GM12878 (cell line): ENCODE measurements at regions not wholly inside any gene's neighbourhood (a gene's known extent, or its start where the extent isn't known, plus 50 kb on each side); places are given as distances from the start of the nearest gene placed in this dataset.

Experiments used
- ATAC-seq: fragments of 200-7000 bp; cut with Tn5 transposase; 3 replicates; pipeline ENCODE4 v1.9.1; 2020; ENCODE audit warnings: mild to moderate bottlenecking, moderate library complexity
- BruUV-seq: library from RNA; stranded (reverse); fragments of 400-500 nt; replicated peaks from 2 replicates; lab custom pipeline; 2021; lab: Mats Ljungman, UMichigan
- CTCF ChIA-PET: fragments of 300-600 bp; sonication (Branson Sonifier 250); formaldehyde crosslinking; extraction: SDS; loops from one replicate; lab custom pipeline; 2021; ENCODE audit warnings: inconsistent platforms; lab: Yijun Ruan, JAX
- POLR2A ChIA-PET: fragments of 350-600 bp; formaldehyde crosslinking; extraction: SDS; loops from one replicate; lab custom pipeline; 2021; ENCODE audit warnings: inconsistent platforms; lab: Charles Lee
- RAD21 ChIA-PET: fragments of 300-600 bp; sonication (Branson Sonifier 250); formaldehyde crosslinking; loops from one replicate; lab custom pipeline; 2023; ENCODE audit warnings: antibody characterized with exemption; ENCODE audit not compliant: unreplicated experiment; lab: Charles Lee
- SMC1A ChIA-PET: fragments of 300-600 bp; sonication (Branson Sonifier 250); formaldehyde crosslinking; loops from one replicate; lab custom pipeline; 2023; ENCODE audit not compliant: unreplicated experiment, uncharacterized antibody; lab: Charles Lee
- DNase-seq: peaks from one replicate; pipeline ENCODE4 v3.0.0-alpha.2; 2011; ENCODE audit warnings: low read depth, low spot score
- FAIRE-seq: peaks from 3 replicates; lab custom pipeline; 2011; peaks lifted over from hg19 to GRCh38; lab: Jason Lieb, UNC
- H2AFZ ChIP-seq: 2 replicates; pipeline ENCODE4 v1.6.0; 2011; ENCODE audit warnings: low read depth, low read length, control low read depth; ENCODE audit not compliant: control insufficient read depth
- H3K27ac ChIP-seq: 2 replicates; pipeline ENCODE4 v1.5.1; 2011; ENCODE audit warnings: control low read depth; ENCODE audit not compliant: control insufficient read depth, insufficient read depth
- H3K27me3 ChIP-seq, 2 experiments: replicated peaks in 1 of 2; 2 replicates each; pipeline versions ENCODE4 v1.6.0 to v1.6.1; 2011; ENCODE audit warnings: low read length in 1 of 2; ENCODE audit not compliant: control insufficient read depth in 2 of 2, insufficient read depth in 2 of 2
- H3K36me3 ChIP-seq, 2 experiments: 2 replicates each; pipeline ENCODE4 v1.5.1; 2011; ENCODE audit warnings: low read length in 1 of 2; ENCODE audit not compliant: control insufficient read depth in 2 of 2, insufficient read depth in 2 of 2
- H3K4me1 ChIP-seq: 2 replicates; pipeline ENCODE4 v1.6.1; 2011; ENCODE audit warnings: mild to moderate bottlenecking, low read length, moderate library complexity, mixed read lengths; ENCODE audit not compliant: control insufficient read depth, insufficient read depth
- H3K4me2 ChIP-seq: 2 replicates; pipeline ENCODE4 v1.6.0; 2011; ENCODE audit warnings: control low read depth; ENCODE audit not compliant: control insufficient read depth, insufficient read depth
- H3K4me3 ChIP-seq: fragments of 200-600 bp; sonication (generic); 2 replicates; pipeline ENCODE4 v1.5.1; 2016
- H3K79me2 ChIP-seq: 2 replicates; pipeline ENCODE4 v1.6.0; 2011; ENCODE audit warnings: low read length; ENCODE audit not compliant: control insufficient read depth, insufficient read depth
- H3K9ac ChIP-seq: 2 replicates; pipeline ENCODE4 v1.8.0; 2011; ENCODE audit warnings: low read length, control low read depth, mixed read lengths; ENCODE audit not compliant: control insufficient read depth, insufficient read depth
- H3K9me3 ChIP-seq: replicated peaks from 3 replicates; pipeline ENCODE4 v1.5.1; 2011; ENCODE audit warnings: mild to moderate bottlenecking, low read length; ENCODE audit not compliant: control insufficient read depth, insufficient read depth
- H4K20me1 ChIP-seq: 2 replicates; pipeline ENCODE4 v1.6.0; 2011; ENCODE audit not compliant: control insufficient read depth, insufficient read depth
- E2F8 ChIP-seq: fragments of 450-650 bp; IDR thresholded peaks from 2 replicates; pipeline ENCODE4 v1.6.1; 2018; ENCODE audit warnings: mild to moderate bottlenecking, low read depth, moderate library complexity; ENCODE audit not compliant: partially characterized antibody
- EP300 ChIP-seq, 2 experiments: fragments of 150-350 bp in 1 of 2; IDR thresholded peaks; 2 replicates each; pipeline ENCODE4 v1.6.1; 2011 to 2012; ENCODE audit warnings: low read depth in 2 of 2, low read length in 2 of 2, borderline replicate concordance in 1 of 2, improper control_type of control experiment in 1 of 2, inconsistent platforms in 1 of 2; ENCODE audit not compliant: control insufficient read depth in 1 of 2
- HSF1 ChIP-seq: fragments of 150-350 bp; IDR thresholded peaks from 2 replicates; pipeline ENCODE4 v1.6.1; 2014; ENCODE audit warnings: mild to moderate bottlenecking, low read depth, low read length
- IRF5 ChIP-seq: fragments of 450-650 bp; IDR thresholded peaks from 2 replicates; pipeline ENCODE4 v1.6.1; 2017; ENCODE audit warnings: borderline replicate concordance
- POU2F2 ChIP-seq: IDR thresholded peaks from 3 replicates; pipeline ENCODE4 v1.6.1; 2011; ENCODE audit warnings: low read depth, mild to moderate bottlenecking, low read length, borderline replicate concordance
- RELB ChIP-seq: fragments of 450-650 bp; IDR thresholded peaks from 2 replicates; pipeline ENCODE4 v1.6.1; 2017; ENCODE audit warnings: low read depth, mild to moderate bottlenecking, moderate library complexity
- SRF ChIP-seq, 2 experiments: IDR thresholded peaks; 2 replicates each; pipeline ENCODE4 v1.6.1; 2011; ENCODE audit warnings: low read depth in 2 of 2, low read length in 2 of 2, mild to moderate bottlenecking in 1 of 2, moderate library complexity in 1 of 2
- TCF7 ChIP-seq: IDR thresholded peaks from 2 replicates; pipeline ENCODE4 v1.6.1; 2014; ENCODE audit warnings: antibody characterized with exemption, borderline replicate concordance
- WGBS: methylation state at CpG from one replicate; pipeline ENCODE4 v1.1.6; 2016; ENCODE audit warnings: low lambda C conversion rate; ENCODE audit not compliant: insufficient replicate concordance, insufficient coverage; ENCODE audit errors: missing lambda C conversion rate; 5-methylcytosine and 5-hydroxymethylcytosine counted together
- in situ Hi-C: fragments of 300-500 bp; cut with MboI; formaldehyde crosslinking; loops from 9 replicates; pipeline ENCODE4 v1.14.3; 2018; ENCODE audit warnings: mixed read lengths
- intact Hi-C: fragments of 100-400 bp; cut with micrococcal nuclease; formaldehyde crosslinking; loops from one replicate; pipeline ENCODE4 v1.14.2; 2022; ENCODE audit not compliant: unreplicated experiment

- no peak for TF ChIP-seq HSF1
These were observed 115.6 kb upstream of the HCRTR2 start (continued) for GRCh38 chr6:55058682-55059081.

DNA sequence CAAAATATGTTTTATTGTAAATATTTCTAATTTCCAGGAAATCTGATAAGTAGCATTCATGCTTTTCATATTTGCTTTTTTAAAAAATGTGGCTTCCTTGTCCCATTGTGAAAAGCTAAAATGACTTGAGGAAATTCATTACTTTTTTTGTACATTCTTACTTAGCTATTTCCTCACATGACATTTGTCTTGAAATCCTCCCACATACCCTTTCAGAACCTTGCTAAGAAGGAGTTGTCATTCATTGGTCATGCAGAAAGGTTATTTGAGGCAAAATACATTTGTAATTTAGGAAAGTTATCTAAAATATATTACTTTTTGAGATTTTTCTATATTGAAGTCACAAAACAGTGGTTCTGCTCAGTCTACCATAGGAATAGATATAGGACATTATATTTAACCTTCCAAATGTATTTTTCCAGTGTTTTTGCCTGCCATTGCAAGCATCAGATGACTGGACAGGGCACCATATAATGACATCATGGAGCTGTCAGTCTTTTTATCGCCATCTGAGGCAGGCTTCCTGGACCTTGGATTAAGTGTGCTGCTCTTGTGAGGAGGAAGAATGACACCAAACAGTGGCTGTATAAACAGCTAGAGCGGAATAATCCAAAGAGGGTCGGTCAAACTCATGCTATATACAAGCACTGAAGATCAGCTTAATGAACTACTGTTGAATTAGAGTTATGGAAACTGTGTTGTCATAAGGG lies 109.4 kb upstream of the HCRTR2 start:
- DNase-seq (no peak), ATAC-seq (no peak), FAIRE-seq (no peak)
- H3K9ac ChIP-seq, result no peak overlapping the region
- ChIA-PET POLR2A (no interaction called here), RAD21 (interaction anchor here (0.6 kb wide), 1 partner anchor 221 kb away, joined by 3 read pairs; no protein-coding TSS in a partner anchor), CTCF (no interaction called here), SMC1A (no interaction called here)
- H3K27me3 ChIP-seq, result no peaks in the 10 kb centered on the region
- intact Hi-C loops, result no loop called here
- H3K4me1 ChIP-seq, result no peaks in the 10 kb centered on the region
- in situ Hi-C loops, result loop anchor here (5.0 kb wide), 1 partner anchor 1083 kb away; no protein-coding TSS in a partner anchor
- no peaks in the 10 kb centered on the region for H3K9me3 ChIP-seq
- H3K4me3 ChIP-seq, result no peak overlapping the region
- WGBS, result 17% methylated on average over 3 of the region's 3 CpGs
- H2AFZ ChIP-seq, result no peak overlapping the region
- H3K36me3 ChIP-seq, result no peaks in the 10 kb centered on the region
- TF ChIP-seq RELB (no peak), E2F8 (no peak), POU2F2 (no peak), TCF7 (no peak), EP300 (IDR thresholded peaks at IDR 0.05; ENCODE audit: borderline replicate concordance in 1 of 2, control insufficient read depth in 1 of 2, low read depth in 2 of 2, low read length in 2 of 2) (no peak), IRF5 (no peak), SRF (IDR thresholded peaks at IDR 0.05; ENCODE audit: low read depth in 2 of 2, low read length in 2 of 2) (no peak)
- no peaks in the 10 kb centered on the region for H3K79me2 ChIP-seq
- no peak overlapping the region for H3K27ac ChIP-seq
- no peak overlapping the region for H3K4me2 ChIP-seq
- H4K20me1 ChIP-seq, result no peaks in the 10 kb centered on the region
- BruUV-seq, result no TSS peak
